ENCODE measurements at regions not wholly inside any gene's neighbourhood (a gene's known extent, or its start where the extent isn't known, plus 50 kb on each side); places are given as distances from the start of the nearest gene placed in this dataset.

GRCh38 chr14:26170885-26171284 lies 426.9 kb downstream of the NOVA1 start:
- H3K27ac ChIP-seq = no peak overlapping the region
- H3K27me3 ChIP-seq = no peaks in the 10 kb centered on the region
- no peak overlapping the region for H3K4me3 ChIP-seq
- H3K36me3 ChIP-seq = no peaks in the 10 kb centered on the region
- H3K4me1 ChIP-seq = no peaks in the 10 kb centered on the region
- TF ChIP-seq CTCF (IDR thresholded peaks at IDR 0.05) = no peak
- no peaks in the 10 kb centered on the region for H3K9me3 ChIP-seq
- no peak for DNase-seq (ENCODE audit: low spot score)

- no peak for TF ChIP-seq CTCF (IDR thresholded peaks at IDR 0.05)
- Histone ChIP-seq H3K4me3 (no peak overlapping the region), H3K27ac (no peak overlapping the region), H3K9me3 (peaks cover 0 to 3% of the 10 kb centered on the region in 2 donors), H3K4me1 (no peaks in the 10 kb centered on the region), H3K27me3 (no peaks in the 10 kb centered on the region), H3K36me3 (no peaks in the 10 kb centered on the region)
- DNase-seq (ENCODE audit: low spot score) = no peak
Measured at GRCh38 chr14:26163761-26164160, 434.1 kb downstream of the NOVA1 start.

- Histone ChIP-seq H3K27me3 (no peaks in the 10 kb centered on the region), H3K4me3 (no peak overlapping the region), H3K27ac (no peak overlapping the region), H3K9me3 (peaks cover 0 to 21% of the 10 kb centered on the region in 2 donors), H3K4me1 (no peaks in the 10 kb centered on the region), H3K36me3 (no peaks in the 10 kb centered on the region)
- no peak for TF ChIP-seq CTCF (IDR thresholded peaks at IDR 0.05)
- DNase-seq (ENCODE audit: low spot score) = no peak
Measured at GRCh38 chr14:26157517-26157916, 440.3 kb downstream of the NOVA1 start.

- H3K4me3 ChIP-seq = no peak overlapping the region
- no peak for DNase-seq (ENCODE audit: low spot score)
- H3K36me3 ChIP-seq = no peaks in the 10 kb centered on the region
- no peak overlapping the region for H3K27ac ChIP-seq
- no peaks in the 10 kb centered on the region for H3K4me1 ChIP-seq
- no peak for TF ChIP-seq CTCF (IDR thresholded peaks at IDR 0.05)
- no peaks in the 10 kb centered on the region for H3K9me3 ChIP-seq
- H3K27me3 ChIP-seq = no peaks in the 10 kb centered on the region
Measured at GRCh38 chr14:26143057-26143456, 454.8 kb downstream of the NOVA1 start.

- H3K27me3 ChIP-seq = no peaks in the 10 kb centered on the region
- no peaks in the 10 kb centered on the region for H3K4me1 ChIP-seq
Measured at GRCh38 chr14:26138764-26139445, 458.9 kb downstream of the NOVA1 start.

More at GRCh38 chr14:26138764-26139445, 458.9 kb downstream of the NOVA1 start:
- no peaks in the 10 kb centered on the region for H3K36me3 ChIP-seq
- no peak for DNase-seq (ENCODE audit: low spot score)
- H3K4me3 ChIP-seq = no peak overlapping the region
- no peak for TF ChIP-seq CTCF (IDR thresholded peaks at IDR 0.05)
- H3K27ac ChIP-seq = no peak overlapping the region
- no peaks in the 10 kb centered on the region for H3K9me3 ChIP-seq

Measured in right atrium auricular region (tissue), 2 donors.